Glutamatergic neuron (in vitro differentiated cells): ENCODE measurements at regions not wholly inside any gene's neighbourhood (a gene's known extent, or its start where the extent isn't known, plus 50 kb on each side); places are given as distances from the start of the nearest gene placed in this dataset.

ENCODE experiments used
- DNase-seq: peaks from one replicate; pipeline ENCODE4 v3.0.0; 2022
- H3K27ac Mint-ChIP-seq: one replicate; pipeline ENCODE4 v1.8.0; 2020; ENCODE audit warnings: mild to moderate bottlenecking, mixed read lengths, inconsistent platforms; ENCODE audit not compliant: unreplicated experiment
- H3K27me3 Mint-ChIP-seq: one replicate; pipeline ENCODE4 v1.8.0; 2020; ENCODE audit warnings: mild to moderate bottlenecking, moderate library complexity, mixed read lengths, inconsistent platforms; ENCODE audit not compliant: unreplicated experiment
- H3K36me3 Mint-ChIP-seq: one replicate; pipeline ENCODE4 v1.8.0; 2020; ENCODE audit warnings: mild to moderate bottlenecking, mixed read lengths, inconsistent platforms; ENCODE audit not compliant: unreplicated experiment
- H3K4me1 Mint-ChIP-seq: one replicate; pipeline ENCODE4 v1.8.0; 2020; ENCODE audit warnings: mild to moderate bottlenecking, low read depth, mixed read lengths, inconsistent platforms; ENCODE audit not compliant: unreplicated experiment
- H3K4me3 Mint-ChIP-seq: one replicate; pipeline ENCODE4 v1.8.0; 2020; ENCODE audit warnings: mild to moderate bottlenecking, mixed read lengths, inconsistent platforms; ENCODE audit not compliant: unreplicated experiment
- H3K9me3 Mint-ChIP-seq: one replicate; pipeline ENCODE4 v1.8.0; 2020; ENCODE audit warnings: mild to moderate bottlenecking, moderate library complexity, mixed read lengths, inconsistent platforms; ENCODE audit not compliant: unreplicated experiment
- TF ChIP-seq, protein P1 (sequence below): fragments of 200-600 bp; sonication (generic); IDR thresholded peaks from one replicate; pipeline ENCODE4 v1.5.0; 2021; ENCODE audit not compliant: partially characterized antibody, unreplicated experiment

DNA sequence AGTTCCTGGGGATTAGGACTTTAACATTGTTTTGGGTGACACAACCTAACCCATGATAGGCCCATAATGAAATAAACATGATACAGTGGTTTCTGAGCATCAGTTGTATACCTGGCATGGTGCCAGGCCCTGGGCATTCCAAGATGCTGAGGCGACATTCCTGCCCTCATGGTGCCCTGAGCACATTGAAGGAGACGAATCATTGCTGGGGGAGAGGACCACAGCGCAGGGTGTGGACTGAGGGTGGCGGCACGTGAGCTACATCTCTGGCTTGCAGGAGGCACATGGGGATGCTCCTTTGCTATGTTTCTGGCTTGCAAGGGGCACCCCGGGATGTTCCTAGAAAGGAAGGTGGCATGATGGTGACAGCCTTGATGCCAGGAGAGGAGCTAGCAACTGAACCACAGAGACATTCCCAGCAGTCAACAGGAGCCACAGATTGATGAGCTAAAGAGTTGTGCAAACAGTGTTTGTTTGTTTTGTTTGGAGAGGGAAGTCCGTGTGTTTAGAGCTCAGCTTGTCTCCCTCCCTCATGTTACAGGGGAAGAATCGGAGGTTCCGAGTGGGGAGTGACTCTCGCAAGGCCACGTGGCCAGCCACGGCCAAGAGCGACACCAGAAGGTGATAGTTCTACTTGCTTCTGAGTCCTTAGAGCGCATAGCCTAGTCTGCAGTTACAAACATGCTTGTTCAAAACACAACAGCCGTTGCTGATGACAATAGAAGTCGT, 106.4 kb downstream of the MIAT start:
- peaks cover 2% of the 10 kb centered on the region for H3K9me3 Mint-ChIP-seq
- no peak for DNase-seq
- H3K27ac Mint-ChIP-seq, result no peak overlapping the region
- peaks cover 5% of the 10 kb centered on the region for H3K36me3 Mint-ChIP-seq
- TF ChIP-seq, protein P1, sequence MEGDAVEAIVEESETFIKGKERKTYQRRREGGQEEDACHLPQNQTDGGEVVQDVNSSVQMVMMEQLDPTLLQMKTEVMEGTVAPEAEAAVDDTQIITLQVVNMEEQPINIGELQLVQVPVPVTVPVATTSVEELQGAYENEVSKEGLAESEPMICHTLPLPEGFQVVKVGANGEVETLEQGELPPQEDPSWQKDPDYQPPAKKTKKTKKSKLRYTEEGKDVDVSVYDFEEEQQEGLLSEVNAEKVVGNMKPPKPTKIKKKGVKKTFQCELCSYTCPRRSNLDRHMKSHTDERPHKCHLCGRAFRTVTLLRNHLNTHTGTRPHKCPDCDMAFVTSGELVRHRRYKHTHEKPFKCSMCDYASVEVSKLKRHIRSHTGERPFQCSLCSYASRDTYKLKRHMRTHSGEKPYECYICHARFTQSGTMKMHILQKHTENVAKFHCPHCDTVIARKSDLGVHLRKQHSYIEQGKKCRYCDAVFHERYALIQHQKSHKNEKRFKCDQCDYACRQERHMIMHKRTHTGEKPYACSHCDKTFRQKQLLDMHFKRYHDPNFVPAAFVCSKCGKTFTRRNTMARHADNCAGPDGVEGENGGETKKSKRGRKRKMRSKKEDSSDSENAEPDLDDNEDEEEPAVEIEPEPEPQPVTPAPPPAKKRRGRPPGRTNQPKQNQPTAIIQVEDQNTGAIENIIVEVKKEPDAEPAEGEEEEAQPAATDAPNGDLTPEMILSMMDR, result no peak
- H3K4me1 Mint-ChIP-seq, result no peaks in the 10 kb centered on the region
- H3K27me3 Mint-ChIP-seq, result peaks cover 16% of the 10 kb centered on the region
- no peak overlapping the region for H3K4me3 Mint-ChIP-seq

DNA sequence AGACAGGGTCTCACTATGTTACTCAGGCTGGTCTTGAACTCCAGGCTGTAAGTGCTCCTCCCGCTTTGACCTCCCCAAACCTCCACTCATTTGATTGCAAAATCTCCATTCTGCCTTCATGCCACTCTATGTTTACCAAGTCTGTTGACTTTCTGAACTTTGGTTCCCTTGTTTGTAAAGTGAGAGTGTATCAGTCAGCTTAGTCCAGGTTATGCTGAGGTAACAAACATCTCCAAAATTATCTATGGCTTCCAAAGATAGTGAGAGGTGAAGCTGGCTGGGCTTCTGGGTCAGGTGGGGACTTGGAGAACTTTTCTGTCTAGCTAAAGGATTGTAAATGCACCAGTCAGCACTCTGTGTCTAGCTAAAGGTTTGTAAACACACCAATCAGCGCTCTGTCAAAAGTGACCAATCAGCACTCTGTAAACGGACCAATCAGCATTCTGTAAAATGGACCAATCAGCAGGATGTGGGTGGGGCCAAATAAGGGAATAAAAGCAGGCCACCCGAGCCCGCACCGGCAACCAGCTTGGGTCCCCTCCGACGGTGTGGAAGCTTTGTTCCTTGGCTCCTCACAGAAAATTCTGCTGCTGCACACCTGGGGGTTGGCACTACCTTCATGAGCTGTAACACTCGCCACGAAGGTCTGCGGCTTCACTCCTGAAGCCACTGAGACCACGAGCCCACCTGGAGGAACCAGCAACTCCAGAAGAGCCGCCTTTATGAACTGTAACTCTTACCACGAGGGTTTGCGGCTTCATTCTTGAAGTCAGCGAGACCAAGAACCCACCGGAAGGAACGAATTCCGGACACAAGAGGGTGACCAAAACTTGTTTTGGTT, 109.3 kb downstream of the MIAT start:
- no peak overlapping the region for H3K27ac Mint-ChIP-seq
- peaks cover 13% of the 10 kb centered on the region for H3K27me3 Mint-ChIP-seq
- H3K9me3 Mint-ChIP-seq, result peaks cover 2% of the 10 kb centered on the region
- TF ChIP-seq, protein P1, result no peak
- no peaks in the 10 kb centered on the region for H3K4me1 Mint-ChIP-seq
- H3K36me3 Mint-ChIP-seq, result peaks cover 5% of the 10 kb centered on the region
- H3K4me3 Mint-ChIP-seq, result no peak overlapping the region
- DNase-seq, result no peak

DNA sequence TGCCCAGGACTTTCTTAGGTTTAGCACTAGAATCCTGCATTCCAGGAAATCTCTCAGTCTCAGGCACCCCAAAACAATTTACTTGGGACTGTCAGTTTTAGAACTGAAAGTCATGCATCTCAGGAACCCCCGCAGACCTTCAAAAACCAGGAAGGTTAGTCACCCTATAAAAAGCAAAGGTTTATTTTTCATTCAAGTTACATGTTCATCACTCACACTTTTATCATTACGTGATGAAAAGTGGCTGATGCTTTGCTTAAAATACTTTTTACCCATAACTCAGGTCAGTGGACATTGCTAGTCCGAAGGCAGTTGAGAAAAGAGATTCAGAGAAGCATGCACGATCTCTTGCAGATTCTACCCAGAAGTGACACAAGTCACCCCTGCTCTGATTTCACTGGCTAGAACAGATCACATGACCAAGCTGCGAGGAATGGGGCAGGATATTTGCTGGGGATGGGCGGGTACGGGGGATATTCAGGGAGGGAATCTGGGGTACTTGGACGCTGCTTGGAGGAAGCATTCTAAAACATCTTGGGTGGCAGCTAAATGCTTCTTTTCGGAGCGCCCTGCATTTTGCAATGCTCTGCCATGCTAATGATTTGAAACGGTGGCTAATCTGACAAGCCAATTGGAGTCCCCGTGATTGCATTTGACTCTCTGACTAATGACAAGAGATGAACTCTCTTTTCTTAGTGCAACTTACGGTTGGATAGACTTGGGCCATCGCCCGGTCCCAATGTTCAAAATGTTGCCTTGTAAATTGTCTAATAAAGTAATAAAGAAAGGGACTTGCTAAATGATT, 110.2 kb downstream of the MIAT start:
- peaks cover 5% of the 10 kb centered on the region for H3K36me3 Mint-ChIP-seq

DNA sequence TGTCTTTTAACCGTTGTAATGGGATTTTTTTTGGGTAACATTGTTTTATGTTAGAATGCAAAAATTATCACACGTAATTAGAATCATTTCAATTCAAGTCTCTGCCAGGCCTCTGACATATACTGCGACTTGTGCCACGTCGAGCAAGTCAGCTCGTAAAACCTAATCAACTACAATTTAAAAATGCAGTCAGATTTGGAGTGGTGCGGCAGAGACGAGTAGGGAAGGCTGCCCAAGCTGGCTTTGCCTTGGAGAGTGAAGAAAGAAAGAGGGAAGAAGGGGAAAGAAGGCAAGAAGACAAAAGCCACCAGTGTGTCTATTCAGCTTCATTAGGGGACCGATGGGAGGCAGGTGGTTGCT, 110.7 kb downstream of the MIAT start:
- TF ChIP-seq, protein P1, result no peak
- Mint-ChIP-seq H3K4me1 (no peaks in the 10 kb centered on the region), H3K36me3 (peaks cover 5% of the 10 kb centered on the region), H3K27ac (no peak overlapping the region), H3K4me3 (no peak overlapping the region), H3K27me3 (peaks cover 13% of the 10 kb centered on the region), H3K9me3 (peaks cover 2% of the 10 kb centered on the region)
- no peak for DNase-seq

More for the DNA sequence above, 110.2 kb downstream of the MIAT start:
- H3K9me3 Mint-ChIP-seq, result peaks cover 2% of the 10 kb centered on the region
- peaks cover 13% of the 10 kb centered on the region for H3K27me3 Mint-ChIP-seq
- H3K4me1 Mint-ChIP-seq, result no peaks in the 10 kb centered on the region
- DNase-seq, result no peak
- TF ChIP-seq, protein P1, result no peak
- H3K27ac Mint-ChIP-seq, result no peak overlapping the region
- no peak overlapping the region for H3K4me3 Mint-ChIP-seq
